IMR-90 (cell line): ENCODE measurements at regions not wholly inside any gene's neighbourhood (a gene's known extent, or its start where the extent isn't known, plus 50 kb on each side); places are given as distances from the start of the nearest gene placed in this dataset.
"Not testable (repeated sequence)": the region's sequence is repeated elsewhere in the genome, so short reads cannot be mapped to it uniquely, and the experiment has no call there.

ENCODE experiments used
- ATAC-seq: fragments of 200-7000 bp; cut with Tn5 transposase; 2 replicates; pipeline ENCODE4 v1.9.1; 2020; ENCODE audit warnings: low read depth, mild to moderate bottlenecking, moderate library complexity
- BruUV-seq: library from RNA; stranded (reverse); fragments of 400-500 nt; replicated peaks from 2 replicates; lab custom pipeline; 2021; lab: Mats Ljungman, UMichigan
- CTCF ChIA-PET: fragments of 300-600 bp; formaldehyde crosslinking; extraction: SDS; loops from one replicate; lab custom pipeline; 2021; ENCODE audit warnings: antibody characterized with exemption; lab: Yijun Ruan, JAX
- POLR2A ChIA-PET: fragments of 300-600 bp; sonication (Branson Sonifier 250); formaldehyde crosslinking; loops from one replicate; lab custom pipeline; 2022; ENCODE audit warnings: antibody characterized with exemption; ENCODE audit not compliant: unreplicated experiment; lab: Charles Lee
- DNase-seq: peaks from one replicate; pipeline ENCODE4 v3.0.0; 2013
- H2AFZ ChIP-seq: replicated peaks from 2 replicates; pipeline ENCODE3; 2013; ENCODE audit warnings: low read length, mild to moderate bottlenecking; ENCODE audit not compliant: poor library complexity
- H2AK5ac ChIP-seq: 2 replicates; pipeline ENCODE4 v1.6.1; 2013; ENCODE audit warnings: low read depth, low read length, inconsistent platforms
- H2AK9ac ChIP-seq: replicated peaks from 2 replicates; pipeline ENCODE3; 2013; ENCODE audit warnings: mild to moderate bottlenecking, low read depth, low read length, moderate library complexity; ENCODE audit not compliant: poor library complexity
- H2BK120ac ChIP-seq: 2 replicates; pipeline ENCODE4 v1.6.1; 2013; ENCODE audit warnings: low read depth, low read length, inconsistent platforms
- H2BK15ac ChIP-seq: 3 replicates; pipeline ENCODE4 v1.6.1; 2013; ENCODE audit warnings: low read depth, low read length, inconsistent platforms
- H2BK20ac ChIP-seq: 2 replicates; pipeline ENCODE4 v1.6.1; 2013; ENCODE audit warnings: low read depth, mild to moderate bottlenecking, inconsistent platforms, low read length, moderate library complexity
- H2BK5ac ChIP-seq: 2 replicates; pipeline ENCODE4 v1.6.1; 2013; ENCODE audit warnings: mild to moderate bottlenecking, low read depth, low read length, inconsistent platforms; ENCODE audit not compliant: poor library complexity, severe bottlenecking
- H3K14ac ChIP-seq: replicated peaks from 2 replicates; pipeline ENCODE4 v1.6.1; 2013; ENCODE audit warnings: low read depth, low read length, inconsistent platforms
- H3K18ac ChIP-seq: 2 replicates; pipeline ENCODE4 v1.6.1; 2013; ENCODE audit warnings: low read depth, low read length, control low read depth
- H3K23ac ChIP-seq: 2 replicates; pipeline ENCODE4 v1.6.1; 2013; ENCODE audit warnings: low read depth, low read length, inconsistent platforms
- H3K27ac ChIP-seq: 2 replicates; pipeline ENCODE4 v1.5.1; 2013; ENCODE audit warnings: mild to moderate bottlenecking, control low read depth, low read length; ENCODE audit not compliant: insufficient read depth
- H3K27me3 ChIP-seq: 2 replicates; pipeline ENCODE4 v1.6.1; 2013; ENCODE audit warnings: low read length; ENCODE audit not compliant: control insufficient read depth, insufficient read depth
- H3K36me3 ChIP-seq: 2 replicates; pipeline ENCODE4 v1.6.1; 2013; ENCODE audit warnings: low read length, mixed read lengths; ENCODE audit not compliant: control insufficient read depth, insufficient read depth
- H3K4ac ChIP-seq: 2 replicates; pipeline ENCODE4 v1.6.1; 2013; ENCODE audit warnings: low read depth, low read length, inconsistent platforms
- H3K4me1 ChIP-seq: 2 replicates; pipeline ENCODE4 v1.6.1; 2013; ENCODE audit warnings: low read length, mixed read lengths; ENCODE audit not compliant: control insufficient read depth, insufficient read depth
- H3K4me2 ChIP-seq: 2 replicates; pipeline ENCODE4 v1.6.1; 2013; ENCODE audit warnings: low read depth, mild to moderate bottlenecking, control low read depth, low read length, moderate library complexity
- H3K4me3 ChIP-seq: 2 replicates; pipeline ENCODE4 v1.5.1; 2013; ENCODE audit warnings: low read depth, mild to moderate bottlenecking, control low read depth, low read length, moderate library complexity; ENCODE audit not compliant: insufficient read depth
- H3K56ac ChIP-seq: 2 replicates; pipeline ENCODE4 v1.6.1; 2013; ENCODE audit warnings: low read length, inconsistent platforms; ENCODE audit not compliant: insufficient read depth; ENCODE audit errors: extremely low read depth
- H3K79me1 ChIP-seq, 2 experiments: 2 replicates each; pipeline ENCODE4 v1.6.1; 2013; ENCODE audit warnings: low read length in 2 of 2, inconsistent platforms in 1 of 2, low read depth in 1 of 2
- H3K9ac ChIP-seq: 2 replicates; pipeline ENCODE4 v1.6.1; 2013; ENCODE audit warnings: low read depth, low read length, control low read depth
- H3K9me1 ChIP-seq: 2 replicates; pipeline ENCODE4 v1.6.1; 2013; ENCODE audit warnings: low read length, inconsistent platforms; ENCODE audit not compliant: insufficient read depth
- H3K9me3 ChIP-seq: 2 replicates; pipeline ENCODE4 v1.6.1; 2013; ENCODE audit warnings: low read length; ENCODE audit not compliant: control insufficient read depth, insufficient read depth
- H4K20me1 ChIP-seq: 2 replicates; pipeline ENCODE4 v1.6.1; 2013; ENCODE audit warnings: low read length, inconsistent platforms; ENCODE audit not compliant: insufficient read depth
- H4K5ac ChIP-seq: 2 replicates; pipeline ENCODE4 v1.6.1; 2013; ENCODE audit warnings: mild to moderate bottlenecking, low read depth, low read length, control low read depth
- H4K8ac ChIP-seq, 2 experiments: 2 replicates each; pipeline ENCODE4 v1.6.1; 2013; ENCODE audit warnings: low read depth in 2 of 2, low read length in 2 of 2, control low read depth in 1 of 2, inconsistent platforms in 1 of 2
- H4K91ac ChIP-seq: 2 replicates; pipeline ENCODE4 v1.6.1; 2013; ENCODE audit warnings: low read depth, low read length, inconsistent platforms; ENCODE audit not compliant: insufficient read depth
- WGBS, 2 experiments: methylation state at CpG; one replicate each; pipeline versions ENCODE4 v1.1.5 to v1.1.7; 2013; ENCODE audit warnings: missing lambda C conversion rate in 2 of 2; ENCODE audit not compliant: insufficient read length in 1 of 2; ENCODE audit errors: extremely low coverage in 2 of 2; 5-methylcytosine and 5-hydroxymethylcytosine counted together
- dilution Hi-C: fragments of 300-500 bp; cut with HindIII; formaldehyde crosslinking; loops from one replicate; pipeline ENCODE4 v1.14.3; 2018; ENCODE audit warnings: low sequenced_read_pairs; ENCODE audit not compliant: unreplicated experiment
- in situ Hi-C: fragments of 300-500 bp; cut with MboI; formaldehyde crosslinking; loops from 3 replicates; pipeline ENCODE4 v1.14.3; 2019; ENCODE audit warnings: low sequenced_read_pairs, inconsistent platforms, mixed read lengths
- intact Hi-C: fragments of 100-400 bp; cut with micrococcal nuclease; formaldehyde crosslinking; loops from 2 replicates; pipeline ENCODE4 v1.10.0; 2022

DNA sequence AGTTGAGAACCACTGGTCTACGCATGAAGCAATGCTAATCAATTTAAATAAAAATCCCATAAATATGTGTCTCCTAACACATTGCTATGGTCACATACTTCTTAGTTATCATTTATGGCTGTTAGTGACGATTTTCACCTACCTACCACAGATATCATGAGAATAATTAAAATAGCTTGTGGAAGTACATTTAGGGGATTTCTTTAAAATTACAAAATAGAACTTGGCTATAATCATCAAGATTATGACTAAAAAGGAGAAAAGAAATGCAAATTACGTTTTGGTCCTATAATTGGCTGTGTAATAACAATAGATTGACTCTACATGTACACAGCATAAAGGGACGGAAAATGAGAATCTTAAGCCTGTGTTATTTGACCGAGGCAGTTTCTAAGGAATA, 581.4 kb downstream of the PRIM2 start:
- CTCF ChIA-PET, H3K4me2 ChIP-seq, H2BK15ac ChIP-seq, H4K20me1 ChIP-seq, H2BK20ac ChIP-seq, H3K36me3 ChIP-seq, H3K79me1 ChIP-seq, H3K9ac ChIP-seq, H3K14ac ChIP-seq, H3K27me3 ChIP-seq, H4K8ac ChIP-seq, H3K9me1 ChIP-seq, H3K4me3 ChIP-seq, H3K18ac ChIP-seq, H2BK120ac ChIP-seq, DNase-seq, in situ Hi-C loops, H2AK5ac ChIP-seq, H2BK5ac ChIP-seq, dilution Hi-C loops, H3K4me1 ChIP-seq, H3K23ac ChIP-seq, intact Hi-C loops, H4K91ac ChIP-seq, H2AFZ ChIP-seq, H3K27ac ChIP-seq, POLR2A ChIA-PET, H4K5ac ChIP-seq, H3K4ac ChIP-seq, H2AK9ac ChIP-seq, ATAC-seq, BruUV-seq, H3K56ac ChIP-seq, H3K9me3 ChIP-seq: not testable (repeated sequence)
- no CpG with 5 or more reads among the region's 5 CpGs for WGBS, 2 experiments

DNA sequence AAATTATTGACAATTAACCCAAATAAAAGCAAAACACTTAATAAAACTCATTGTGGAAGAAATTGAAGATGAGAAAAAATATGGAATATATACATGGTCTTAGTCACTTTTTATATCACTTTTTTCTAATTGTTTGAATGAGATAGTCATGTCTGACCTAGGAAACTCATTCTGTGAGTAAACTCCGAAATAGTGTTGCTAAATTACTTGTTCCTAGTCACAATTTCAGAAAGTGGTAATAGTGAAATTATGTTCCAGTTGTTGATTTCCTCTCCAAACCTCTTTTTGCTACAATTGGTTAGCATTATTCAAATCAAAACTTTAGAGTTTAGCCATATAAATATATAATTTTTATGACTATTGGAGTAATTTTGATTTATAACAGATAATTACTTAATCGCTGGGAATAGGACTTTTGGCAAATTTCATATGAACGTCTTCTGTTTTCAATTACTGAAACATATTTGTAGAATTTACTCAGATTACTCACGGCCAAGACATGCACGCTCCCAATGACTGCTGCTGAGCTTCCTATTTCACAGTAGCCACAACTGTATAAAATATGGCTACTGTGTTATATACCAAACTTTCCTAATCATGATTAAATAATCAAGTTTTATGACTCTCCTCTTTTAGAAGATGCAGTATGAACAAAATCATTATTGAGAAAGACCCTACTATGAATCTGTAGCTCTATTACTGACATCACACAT, 583.4 kb downstream of the PRIM2 start:
- H3K27ac ChIP-seq, H3K18ac ChIP-seq, H2BK15ac ChIP-seq, H4K8ac ChIP-seq, CTCF ChIA-PET, H2AK9ac ChIP-seq, H3K14ac ChIP-seq, H3K79me1 ChIP-seq, H2BK5ac ChIP-seq, H3K23ac ChIP-seq, POLR2A ChIA-PET, H2BK20ac ChIP-seq, in situ Hi-C loops, H2AK5ac ChIP-seq, H4K5ac ChIP-seq, H4K20me1 ChIP-seq, BruUV-seq, H3K4me2 ChIP-seq, H3K4me3 ChIP-seq, H4K91ac ChIP-seq, DNase-seq, H3K9me1 ChIP-seq, H2AFZ ChIP-seq, H3K56ac ChIP-seq, dilution Hi-C loops, H3K9me3 ChIP-seq, H3K4me1 ChIP-seq, H3K36me3 ChIP-seq, H3K9ac ChIP-seq, H3K27me3 ChIP-seq, H3K4ac ChIP-seq, H2BK120ac ChIP-seq, ATAC-seq, intact Hi-C loops: not testable (repeated sequence)
- no CpG with 5 or more reads among the region's 5 CpGs for WGBS, 2 experiments
